Smooth muscle cell (in vitro differentiated cells): ENCODE measurements at regions not wholly inside any gene's neighbourhood (a gene's known extent, or its start where the extent isn't known, plus 50 kb on each side); places are given as distances from the start of the nearest gene placed in this dataset.
"Not testable (repeated sequence)": the region's sequence is repeated elsewhere in the genome, so short reads cannot be mapped to it uniquely, and the experiment has no call there.

Source experiments
- DNase-seq: peaks from one replicate; lab custom pipeline; 2025; ENCODE audit not compliant: unreplicated experiment; lab: John Stamatoyannopoulos, UW
- H2AFZ ChIP-seq: fragments of 200-600 bp; sonication (generic); 2 replicates; pipeline ENCODE4 v1.6.0; 2016; ENCODE audit warnings: antibody characterized with exemption, low read depth, mild to moderate bottlenecking
- H3F3A ChIP-seq: fragments of 200-600 bp; sonication (generic); 2 replicates; pipeline ENCODE4 v1.6.0; 2017; ENCODE audit warnings: antibody characterized with exemption, low read depth
- H3K27ac ChIP-seq: fragments of 200-600 bp; sonication (generic); 2 replicates; pipeline ENCODE4 v1.5.1; 2016; ENCODE audit warnings: low read depth, mild to moderate bottlenecking
- H3K27me3 ChIP-seq: fragments of 200-600 bp; sonication (generic); 2 replicates; pipeline ENCODE4 v1.6.1; 2016; ENCODE audit warnings: low read depth, mild to moderate bottlenecking
- H3K36me3 ChIP-seq: fragments of 200-600 bp; sonication (generic); 2 replicates; pipeline ENCODE4 v1.5.1; 2016; ENCODE audit warnings: low read depth
- H3K4me1 ChIP-seq: fragments of 200-600 bp; sonication (generic); 2 replicates; pipeline ENCODE4 v1.5.1; 2016; ENCODE audit warnings: low read depth
- H3K4me2 ChIP-seq: fragments of 200-600 bp; sonication (generic); 2 replicates; pipeline ENCODE4 v1.6.0; 2016; ENCODE audit warnings: mild to moderate bottlenecking
- H3K4me3 ChIP-seq: fragments of 200-600 bp; sonication (generic); 2 replicates; pipeline ENCODE4 v1.5.1; 2016; ENCODE audit warnings: mild to moderate bottlenecking
- H3K79me2 ChIP-seq: fragments of 200-600 bp; sonication (generic); 2 replicates; pipeline ENCODE4 v1.6.0; 2016; ENCODE audit warnings: low read depth, mild to moderate bottlenecking
- H3K9ac ChIP-seq: fragments of 200-600 bp; sonication (generic); 2 replicates; pipeline ENCODE4 v1.6.0; 2016; ENCODE audit warnings: low read depth
- H3K9me3 ChIP-seq: fragments of 200-600 bp; sonication (generic); replicated peaks from 2 replicates; pipeline ENCODE4 v1.5.1; 2016; ENCODE audit warnings: low read depth
- H4K20me1 ChIP-seq: fragments of 200-600 bp; sonication (generic); 2 replicates; pipeline ENCODE4 v1.6.0; 2016; ENCODE audit warnings: low read depth
- WGBS: methylation state at CpG from one replicate; pipeline ENCODE4 v1.1.7; 2016; ENCODE audit warnings: low lambda C conversion rate; 5-methylcytosine and 5-hydroxymethylcytosine counted together
- TF ChIP-seq, protein P1 (sequence below): fragments of 200-600 bp; sonication (generic); IDR thresholded peaks from 2 replicates; pipeline ENCODE4 v1.5.1; 2017; ENCODE audit warnings: borderline replicate concordance, mild to moderate bottlenecking, antibody characterized with exemption; ENCODE audit not compliant: insufficient read depth, poor library complexity, severe bottlenecking

DNA sequence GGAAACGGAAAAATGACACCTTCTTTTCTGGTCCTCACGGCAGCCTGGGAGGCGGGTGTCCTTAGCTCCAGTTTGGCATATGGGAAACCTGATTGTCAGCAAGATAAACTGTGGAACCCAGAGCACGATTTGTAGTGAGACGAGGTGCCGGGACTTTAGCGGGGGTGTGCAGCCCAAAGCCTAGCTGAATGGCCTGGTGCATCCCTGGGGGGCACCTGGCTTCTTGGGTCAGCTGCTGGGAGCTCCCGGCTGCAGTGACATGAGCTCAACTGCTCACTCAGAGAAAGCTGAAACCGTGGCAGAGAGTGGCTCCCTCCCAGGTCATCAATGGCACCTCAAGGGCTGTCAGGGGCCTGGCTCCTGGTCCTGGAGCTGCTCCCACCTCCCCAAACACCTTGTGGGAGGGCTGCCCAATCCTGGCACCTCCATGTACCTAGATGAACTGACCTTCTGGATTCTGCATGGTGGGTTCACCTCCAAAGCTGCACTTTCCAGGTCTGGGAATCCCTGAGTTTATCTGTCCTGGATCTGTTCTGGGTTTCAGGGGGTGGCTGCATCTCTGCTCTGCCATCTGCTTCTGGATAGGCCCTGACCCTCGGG is 260.5 kb downstream of the MATN1 start:
- no peaks in the 10 kb centered on the region for H4K20me1 ChIP-seq
- WGBS: 82% methylated on average over 10 of the region's 10 CpGs
- no peak overlapping the region for H3K4me2 ChIP-seq
- H3K9me3 ChIP-seq: no peaks in the 10 kb centered on the region
- no peak overlapping the region for H3K4me3 ChIP-seq
- no peaks in the 10 kb centered on the region for H3K36me3 ChIP-seq
- no peak for DNase-seq
- no peak overlapping the region for H3K27ac ChIP-seq
- H3K4me1 ChIP-seq: no peaks in the 10 kb centered on the region
- H3F3A ChIP-seq: no peaks in the 10 kb centered on the region
- no peak overlapping the region for H2AFZ ChIP-seq
- H3K79me2 ChIP-seq: no peaks in the 10 kb centered on the region
- TF ChIP-seq, protein P1, sequence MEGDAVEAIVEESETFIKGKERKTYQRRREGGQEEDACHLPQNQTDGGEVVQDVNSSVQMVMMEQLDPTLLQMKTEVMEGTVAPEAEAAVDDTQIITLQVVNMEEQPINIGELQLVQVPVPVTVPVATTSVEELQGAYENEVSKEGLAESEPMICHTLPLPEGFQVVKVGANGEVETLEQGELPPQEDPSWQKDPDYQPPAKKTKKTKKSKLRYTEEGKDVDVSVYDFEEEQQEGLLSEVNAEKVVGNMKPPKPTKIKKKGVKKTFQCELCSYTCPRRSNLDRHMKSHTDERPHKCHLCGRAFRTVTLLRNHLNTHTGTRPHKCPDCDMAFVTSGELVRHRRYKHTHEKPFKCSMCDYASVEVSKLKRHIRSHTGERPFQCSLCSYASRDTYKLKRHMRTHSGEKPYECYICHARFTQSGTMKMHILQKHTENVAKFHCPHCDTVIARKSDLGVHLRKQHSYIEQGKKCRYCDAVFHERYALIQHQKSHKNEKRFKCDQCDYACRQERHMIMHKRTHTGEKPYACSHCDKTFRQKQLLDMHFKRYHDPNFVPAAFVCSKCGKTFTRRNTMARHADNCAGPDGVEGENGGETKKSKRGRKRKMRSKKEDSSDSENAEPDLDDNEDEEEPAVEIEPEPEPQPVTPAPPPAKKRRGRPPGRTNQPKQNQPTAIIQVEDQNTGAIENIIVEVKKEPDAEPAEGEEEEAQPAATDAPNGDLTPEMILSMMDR: no peak
- no peaks in the 10 kb centered on the region for H3K27me3 ChIP-seq
- no peak overlapping the region for H3K9ac ChIP-seq

DNA sequence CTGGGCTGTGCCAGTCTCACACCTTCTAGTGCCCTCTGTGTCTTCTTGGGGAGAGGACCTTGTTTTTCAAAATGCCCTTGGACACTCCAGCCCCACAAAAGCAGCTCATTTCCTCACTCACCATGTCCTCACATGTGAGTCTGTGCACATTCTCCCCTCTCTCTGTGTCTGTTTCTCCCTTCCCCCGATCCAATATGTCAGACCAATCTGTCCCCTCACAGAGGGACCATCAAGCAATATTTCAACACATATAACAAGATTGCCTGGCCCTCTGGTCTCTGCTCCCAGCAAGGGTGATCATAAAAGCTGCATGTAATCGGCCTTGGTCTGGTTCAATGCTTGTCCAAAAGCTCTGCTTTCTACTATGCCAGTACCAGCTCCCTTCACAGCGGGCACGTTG is 261.2 kb downstream of the MATN1 start:
- Histone ChIP-seq H3K36me3 (no peaks in the 10 kb centered on the region), H3K4me2 (no peak overlapping the region), H3K9ac (no peak overlapping the region), H3K27me3 (no peaks in the 10 kb centered on the region), H4K20me1 (no peaks in the 10 kb centered on the region), H3F3A (no peaks in the 10 kb centered on the region), H3K79me2 (no peaks in the 10 kb centered on the region), H3K9me3 (no peaks in the 10 kb centered on the region), H3K27ac (no peak overlapping the region), H2AFZ (no peak overlapping the region), H3K4me1 (no peaks in the 10 kb centered on the region), H3K4me3 (no peak overlapping the region)
- no peak for DNase-seq
- 90% methylated on average over 4 of the region's 4 CpGs for WGBS
- TF ChIP-seq, protein P1: no peak

DNA sequence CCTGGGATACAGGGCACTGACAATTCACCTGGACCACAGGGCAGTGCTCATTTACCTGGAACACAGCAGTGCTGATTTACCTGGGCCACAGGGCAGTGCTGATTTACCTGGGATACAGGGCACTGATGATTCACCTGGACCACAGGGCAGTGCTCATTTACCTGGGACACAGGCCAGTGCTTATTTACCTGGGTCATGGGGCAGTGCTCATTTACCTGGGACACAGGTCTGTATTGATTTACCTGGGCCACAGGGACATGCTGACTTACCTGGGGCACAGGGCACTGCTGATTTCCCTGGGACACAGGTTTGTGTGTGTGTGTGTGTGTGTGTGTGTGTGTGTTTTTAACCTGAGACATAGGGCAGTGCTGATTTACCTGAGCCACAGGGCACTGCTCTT is 261.7 kb downstream of the MATN1 start:
- Histone ChIP-seq H3K36me3 (no peaks in the 10 kb centered on the region), H3K79me2 (no peaks in the 10 kb centered on the region), H3K4me3 (no peak overlapping the region), H3K4me2 (no peak overlapping the region), H3K9ac (no peak overlapping the region), H3K27ac (no peak overlapping the region), H3K27me3 (no peaks in the 10 kb centered on the region), H3K4me1 (no peaks in the 10 kb centered on the region), H3K9me3 (no peaks in the 10 kb centered on the region), H2AFZ (no peak overlapping the region), H4K20me1 (no peaks in the 10 kb centered on the region), H3F3A (no peaks in the 10 kb centered on the region)
- TF ChIP-seq, protein P1: no peak
- no peak for DNase-seq

DNA sequence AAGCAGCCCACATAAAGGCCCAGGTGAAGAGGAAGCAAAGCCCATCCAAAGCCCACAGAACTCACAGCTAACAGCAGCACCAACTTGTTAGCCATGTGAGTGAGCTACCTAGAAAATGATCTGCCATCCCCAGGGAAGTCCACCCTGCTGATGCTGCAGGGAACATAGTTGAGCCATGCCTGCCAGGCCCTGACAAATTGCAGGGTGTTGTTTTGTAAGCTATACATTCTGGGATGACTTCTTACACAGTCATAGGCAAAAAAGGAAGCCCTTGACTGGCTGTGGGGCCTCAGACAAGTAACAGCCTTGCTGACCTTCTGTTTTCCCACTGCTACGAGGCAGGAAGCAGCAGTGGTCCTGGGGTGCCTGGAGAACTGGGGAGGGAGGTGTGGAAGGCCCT is 262.7 kb downstream of the MATN1 start:
- Histone ChIP-seq H3K4me3 (no peak overlapping the region), H2AFZ (no peak overlapping the region), H3K36me3 (no peaks in the 10 kb centered on the region), H3K27me3 (no peaks in the 10 kb centered on the region), H3K9ac (no peak overlapping the region), H3K4me2 (no peak overlapping the region), H3K27ac (no peak overlapping the region), H3K4me1 (no peaks in the 10 kb centered on the region), H4K20me1 (no peaks in the 10 kb centered on the region), H3K9me3 (no peaks in the 10 kb centered on the region), H3F3A (no peaks in the 10 kb centered on the region), H3K79me2 (no peaks in the 10 kb centered on the region)
- DNase-seq: no peak
- 59% methylated on average over 1 of the region's 1 CpG for WGBS
- TF ChIP-seq, protein P1: no peak

DNA sequence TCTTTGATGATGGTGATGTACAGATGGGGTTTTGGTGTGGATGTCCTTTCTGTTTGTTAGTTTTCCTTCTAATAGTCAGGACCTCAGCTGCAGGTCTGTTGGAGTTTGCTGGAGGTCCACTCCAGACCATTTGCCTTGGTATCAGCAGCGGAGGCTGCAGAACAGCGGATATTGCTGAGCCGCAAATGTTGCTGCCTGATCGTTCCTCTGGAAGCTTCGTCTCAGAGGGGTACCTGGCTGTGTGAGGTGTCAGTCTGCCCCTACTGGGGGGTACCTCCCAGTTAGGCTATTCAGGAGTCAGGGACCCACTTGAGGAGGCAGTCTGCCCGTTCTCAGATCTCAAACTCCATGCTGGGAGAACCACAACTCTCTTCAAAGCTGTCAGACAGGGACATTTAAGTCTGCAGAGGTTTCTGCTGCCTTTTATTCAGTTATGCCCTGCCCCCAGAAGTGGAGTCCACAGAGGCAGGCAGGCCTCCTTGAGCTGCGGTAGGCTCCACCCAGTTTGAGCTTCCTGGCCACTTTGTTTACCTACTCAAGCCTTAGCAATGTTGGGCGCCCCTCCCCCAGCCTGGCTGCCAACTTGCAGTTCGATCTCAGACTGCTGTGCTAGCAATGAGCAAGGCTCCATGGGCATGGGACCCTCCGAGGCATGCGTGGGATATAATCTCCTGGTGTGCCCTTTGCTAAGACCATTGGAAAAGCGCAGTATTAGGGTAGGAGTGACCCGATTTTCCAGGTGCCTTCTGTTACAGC is 264.5 kb downstream of the MATN1 start:
- H3K4me1 ChIP-seq, H3K9ac ChIP-seq, H3K27ac ChIP-seq, H3F3A ChIP-seq, DNase-seq, H4K20me1 ChIP-seq, H3K4me3 ChIP-seq, H2AFZ ChIP-seq, H3K79me2 ChIP-seq, H3K27me3 ChIP-seq, H3K36me3 ChIP-seq, H3K9me3 ChIP-seq, H3K4me2 ChIP-seq: not testable (repeated sequence)
- WGBS: 87% methylated on average over 13 of the region's 13 CpGs
